ENCODE measurements at regions not wholly inside any gene's neighbourhood (a gene's known extent, or its start where the extent isn't known, plus 50 kb on each side); places are given as distances from the start of the nearest gene placed in this dataset.
A peak's percentile ranks its signal among the peaks of the same experiment; 100 is the strongest.

GRCh38 chr5:118593003-118593328 lies 395.4 kb downstream of the DTWD2 start:
- H3K36me3 ChIP-seq (ENCODE audit: insufficient read depth) = no peaks in the 10 kb centered on the region
- H2AFZ ChIP-seq = 0 out of 2 replicates have a peak overlapping the region, but pooled peaks have one; percentile 21
- H3K4me1 Mint-ChIP-seq = no peaks in the 10 kb centered on the region; the same call in 2 of the 3 replicates
- peaks cover 2% of the 10 kb centered on the region for H3K27me3 Mint-ChIP-seq (ENCODE audit: insufficient read depth, low read depth, poor library complexity)
- no peaks in the 10 kb centered on the region for H3K9me3 Mint-ChIP-seq
- no peaks in the 10 kb centered on the region for H4K20me1 ChIP-seq (replicated peaks; ENCODE audit: insufficient read depth)
- no peaks in the 10 kb centered on the region for H3F3A ChIP-seq (replicated peaks; ENCODE audit: low read depth)
- no peaks in the 10 kb centered on the region for H3K27me3 ChIP-seq (ENCODE audit: insufficient read depth)
- H3K27ac ChIP-seq (ENCODE audit: low read depth) = no peak overlapping the region
- peak; percentile 64 for DNase-seq (ENCODE audit: low spot score)
- peaks cover 3% of the 10 kb centered on the region; the same call in 1 of the 2 replicates for H3K9me2 ChIP-seq (ENCODE audit: insufficient read depth)
- H3K79me2 ChIP-seq (replicated peaks; ENCODE audit: insufficient read depth) = no peaks in the 10 kb centered on the region
- no peaks in the 10 kb centered on the region for H3K4me1 ChIP-seq (ENCODE audit: insufficient read depth)
- H3K4me3 ChIP-seq = no peak overlapping the region
- H3K4me2 ChIP-seq = no peak overlapping the region
- no peak for ATAC-seq
- no peak for TF ChIP-seq ZNF462 (CRISPR knock-in tag; IDR thresholded peaks at IDR 0.05)
- TF ChIP-seq EZH2 (IDR thresholded peaks at IDR 0.05; ENCODE audit: low read depth, unreplicated experiment) = no peak
- TF ChIP-seq POLR2AphosphoS5 (IDR thresholded peaks at IDR 0.05; ENCODE audit: low read depth) = no peak
- TF ChIP-seq ETS1 (IDR thresholded peaks at IDR 0.05) = no peak
- no peak for TF ChIP-seq CREB1 (CRISPR knock-in tag; IDR thresholded peaks at IDR 0.05; ENCODE audit: low read depth)
- TF ChIP-seq CTCF (conservative IDR thresholded peaks at IDR 0.05; ENCODE audit: low read depth in 2 of 2) = peak; percentile 46 to 47
- H3K36me3 Mint-ChIP-seq (ENCODE audit: low read depth) = no peaks in the 10 kb centered on the region
- H3K4me3 Mint-ChIP-seq = no peak overlapping the region
- H3K27ac Mint-ChIP-seq = no peak overlapping the region

Data from GM23338 (cell line).